HCT116 (cell line): ENCODE measurements at regions not wholly inside any gene's neighbourhood (a gene's known extent, or its start where the extent isn't known, plus 50 kb on each side); places are given as distances from the start of the nearest gene placed in this dataset.

Source experiments
- ATAC-seq: fragments of 200-7000 bp; cut with Tn5 transposase; 2 replicates; pipeline ENCODE4 v1.9.1; 2020; ENCODE audit warnings: mild to moderate bottlenecking, moderate library complexity
- BruUV-seq: library from RNA; stranded (reverse); fragments of 400-500 nt; replicated peaks from 2 replicates; lab custom pipeline; 2021; lab: Mats Ljungman, UMichigan
- CTCF ChIA-PET: fragments of 300-600 bp; sonication (Branson Sonifier 250); formaldehyde crosslinking; loops from one replicate; lab custom pipeline; 2021; ENCODE audit warnings: antibody characterized with exemption; lab: Charles Lee
- POLR2A ChIA-PET: fragments of 300-600, 350-600 bp; sonication (Branson Sonifier 250); formaldehyde crosslinking; loops from one replicate; lab custom pipeline; 2021; ENCODE audit warnings: antibody characterized with exemption; lab: Charles Lee
- RAD21 ChIA-PET, 2 experiments: fragments of 300-600 bp; sonication (Branson Sonifier 250); formaldehyde crosslinking; loops; one replicate each; lab custom pipeline; 2023; ENCODE audit warnings: low total read pairs in 2 of 2; ENCODE audit not compliant: uncharacterized antibody in 2 of 2, unreplicated experiment in 2 of 2, low non-redundant PET in 1 of 2; lab: Charles Lee
- DNase-seq: peaks from one replicate; pipeline ENCODE4 v3.0.0-alpha.2; 2010; ENCODE audit warnings: low read depth, low spot score
- H2AFZ ChIP-seq: fragments of 200-600 bp; shearing (Covaris generic), sonication (generic); 2 replicates; pipeline ENCODE4 v1.6.1; 2017; ENCODE audit warnings: low read depth, mixed run types, mixed read lengths, antibody characterized with exemption, low read length; ENCODE audit not compliant: poor library complexity, severe bottlenecking
- H3K27ac ChIP-seq: 2 replicates; pipeline ENCODE4 v1.5.1; 2012; ENCODE audit warnings: low read depth, low read length
- H3K27me3 ChIP-seq: fragments of 200-600 bp; sonication (generic); 2 replicates; pipeline ENCODE4 v1.6.1; 2016; ENCODE audit warnings: mixed run types, low read length, mixed read lengths; ENCODE audit not compliant: insufficient read depth
- H3K36me3 ChIP-seq, 2 experiments: fragments of 200-500 bp in 1 of 2; fragments of 200-600 bp in 1 of 2; sonication (Bioruptor generic) in 1 of 2; sonication (generic) in 1 of 2; 2 replicates each; pipeline versions ENCODE4 v1.5.1 to v1.6.1; 2014 to 2016; ENCODE audit warnings: low read length in 2 of 2, inconsistent platforms in 1 of 2, mixed read lengths in 1 of 2, mixed run types in 1 of 2; ENCODE audit not compliant: insufficient read depth in 2 of 2, control insufficient read depth in 1 of 2
- H3K4me1 ChIP-seq, 2 experiments: fragments of 200-600 bp in 1 of 2; sonication (generic) in 1 of 2; 2 replicates each; pipeline versions ENCODE4 v1.5.1 to v1.6.1; 2012 to 2017; ENCODE audit warnings: low read length in 2 of 2, inconsistent platforms in 1 of 2, mild to moderate bottlenecking in 1 of 2, mixed read lengths in 1 of 2, mixed run types in 1 of 2, moderate library complexity in 1 of 2; ENCODE audit not compliant: insufficient read depth in 2 of 2, control insufficient read depth in 1 of 2
- H3K4me2 ChIP-seq: fragments of 200-600 bp; sonication (generic); 2 replicates; pipeline ENCODE4 v1.6.1; 2017; ENCODE audit warnings: mixed run types, low read length, mixed read lengths
- H3K4me3 ChIP-seq, 2 experiments: fragments of 200-600 bp in 1 of 2; sonication (generic) in 1 of 2; replicated peaks in 1 of 2; 2 replicates each; pipeline ENCODE4 v1.5.1; 2011 to 2016; ENCODE audit warnings: low read length in 2 of 2, control low read depth in 1 of 2, low read depth in 1 of 2, mild to moderate bottlenecking in 1 of 2, mixed read lengths in 1 of 2, mixed run types in 1 of 2
- H3K79me2 ChIP-seq: fragments of 200-600 bp; sonication (generic); 2 replicates; pipeline ENCODE4 v1.6.1; 2017; ENCODE audit warnings: mild to moderate bottlenecking, mixed run types, low read length, moderate library complexity, mixed read lengths; ENCODE audit not compliant: insufficient read depth
- H3K9ac ChIP-seq: fragments of 200-600 bp; sonication (generic); 2 replicates; pipeline ENCODE4 v1.6.1; 2016; ENCODE audit warnings: low read length, mixed read lengths
- H3K9me2 ChIP-seq: fragments of 200-600 bp; sonication (generic), shearing (Covaris generic); 2 replicates; pipeline ENCODE4 v1.6.1; 2017; ENCODE audit warnings: mixed run types, mild to moderate bottlenecking, moderate library complexity; ENCODE audit not compliant: insufficient read depth
- H3K9me3 ChIP-seq, 2 experiments: fragments of 200-500 bp in 1 of 2; fragments of 200-600 bp in 1 of 2; sonication (Bioruptor generic) in 1 of 2; sonication (generic) in 1 of 2; 2 replicates each; pipeline ENCODE4 v1.6.1; 2014 to 2017; ENCODE audit warnings: low read length in 2 of 2, mixed read lengths in 2 of 2, inconsistent platforms in 1 of 2, low read depth in 1 of 2, mild to moderate bottlenecking in 1 of 2, mixed run types in 1 of 2, moderate library complexity in 1 of 2; ENCODE audit not compliant: control insufficient read depth in 1 of 2, insufficient read depth in 1 of 2
- H4K20me1 ChIP-seq: fragments of 200-600 bp; sonication (generic), shearing (Covaris generic); 2 replicates; pipeline ENCODE4 v1.6.1; 2017; ENCODE audit warnings: mixed run types, mild to moderate bottlenecking, moderate library complexity; ENCODE audit not compliant: insufficient read depth
- CEBPB ChIP-seq: IDR thresholded peaks from 2 replicates; pipeline ENCODE4 v1.6.1; 2012; ENCODE audit warnings: low read depth
- EGR1 ChIP-seq: IDR thresholded peaks from 2 replicates; pipeline ENCODE4 v1.6.1; 2012; ENCODE audit warnings: low read depth
- ELF1 ChIP-seq: IDR thresholded peaks from 2 replicates; pipeline ENCODE4 v1.6.1; 2012; ENCODE audit warnings: low read depth, borderline replicate concordance
- FOSL1 ChIP-seq: IDR thresholded peaks from 2 replicates; pipeline ENCODE4 v1.6.1; 2012; ENCODE audit warnings: low read depth
- REST ChIP-seq: IDR thresholded peaks from 2 replicates; pipeline ENCODE4 v1.6.1; 2012; ENCODE audit warnings: low read depth
- intact Hi-C: fragments of 100-400 bp; cut with micrococcal nuclease; formaldehyde crosslinking; loops from 2 replicates; pipeline ENCODE4 v1.10.0; 2022
- TF ChIP-seq, protein P1 (sequence below): IDR thresholded peaks from 2 replicates; pipeline ENCODE4 v1.6.1; 2011; ENCODE audit warnings: mild to moderate bottlenecking, low read length, moderate library complexity; ENCODE audit not compliant: insufficient replicate concordance; ENCODE audit errors: extremely low read depth

- H3K9ac ChIP-seq, result no peak overlapping the region
- H3K27ac ChIP-seq, result no peak overlapping the region
- H2AFZ ChIP-seq, result no peak overlapping the region
- H3K9me3 ChIP-seq, result no peaks in the 10 kb centered on the region; a peak in 1 of 4 replicates
- intact Hi-C loops, result loop anchor here (2.0 to 10.0 kb wide), 6 partner anchors 158 to 1858 kb away; no protein-coding TSS in a partner anchor
- H3K4me3 ChIP-seq, result no peak overlapping the region
- BruUV-seq, result no TSS peak
- RAD21 ChIA-PET, result no interaction called here
- CTCF ChIA-PET, result interaction anchor here (0.7 to 1.2 kb wide), 2 partner anchors 158 to 1194 kb away, joined by 4 to 8 read pairs; no protein-coding TSS in a partner anchor
- H4K20me1 ChIP-seq, result no peaks in the 10 kb centered on the region
- peak; percentile 33 for ATAC-seq
- no peaks in the 10 kb centered on the region for H3K79me2 ChIP-seq
- TF ChIP-seq CEBPB (no peak), EGR1 (no peak), ELF1 (no peak), FOSL1 (no peak), REST (no peak)
- TF ChIP-seq, protein P1, sequence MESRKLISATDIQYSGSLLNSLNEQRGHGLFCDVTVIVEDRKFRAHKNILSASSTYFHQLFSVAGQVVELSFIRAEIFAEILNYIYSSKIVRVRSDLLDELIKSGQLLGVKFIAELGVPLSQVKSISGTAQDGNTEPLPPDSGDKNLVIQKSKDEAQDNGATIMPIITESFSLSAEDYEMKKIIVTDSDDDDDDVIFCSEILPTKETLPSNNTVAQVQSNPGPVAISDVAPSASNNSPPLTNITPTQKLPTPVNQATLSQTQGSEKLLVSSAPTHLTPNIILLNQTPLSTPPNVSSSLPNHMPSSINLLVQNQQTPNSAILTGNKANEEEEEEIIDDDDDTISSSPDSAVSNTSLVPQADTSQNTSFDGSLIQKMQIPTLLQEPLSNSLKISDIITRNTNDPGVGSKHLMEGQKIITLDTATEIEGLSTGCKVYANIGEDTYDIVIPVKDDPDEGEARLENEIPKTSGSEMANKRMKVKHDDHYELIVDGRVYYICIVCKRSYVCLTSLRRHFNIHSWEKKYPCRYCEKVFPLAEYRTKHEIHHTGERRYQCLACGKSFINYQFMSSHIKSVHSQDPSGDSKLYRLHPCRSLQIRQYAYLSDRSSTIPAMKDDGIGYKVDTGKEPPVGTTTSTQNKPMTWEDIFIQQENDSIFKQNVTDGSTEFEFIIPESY, result no peak
- POLR2A ChIA-PET, result no interaction called here
- peak overlapping the region; percentile 50 for H3K4me2 ChIP-seq
- peaks cover 2 to 5% of the 10 kb centered on the region in 2 experiments; a peak in 1 of 4 replicates for H3K4me1 ChIP-seq
- no peak for DNase-seq
- no peaks in the 10 kb centered on the region for H3K9me2 ChIP-seq
- no peaks in the 10 kb centered on the region for H3K36me3 ChIP-seq
- H3K27me3 ChIP-seq, result peaks cover 10% of the 10 kb centered on the region; the same call in 1 of the 2 replicates
These were observed 56.7 kb upstream of the RAB6C start for GRCh38 chr2:129922571-129923264.
